ENCODE measurements at regions not wholly inside any gene's neighbourhood (a gene's known extent, or its start where the extent isn't known, plus 50 kb on each side); places are given as distances from the start of the nearest gene placed in this dataset.
"Not testable (repeated sequence)": the region's sequence is repeated elsewhere in the genome, so short reads cannot be mapped to it uniquely, and the experiment has no call there.

DNA sequence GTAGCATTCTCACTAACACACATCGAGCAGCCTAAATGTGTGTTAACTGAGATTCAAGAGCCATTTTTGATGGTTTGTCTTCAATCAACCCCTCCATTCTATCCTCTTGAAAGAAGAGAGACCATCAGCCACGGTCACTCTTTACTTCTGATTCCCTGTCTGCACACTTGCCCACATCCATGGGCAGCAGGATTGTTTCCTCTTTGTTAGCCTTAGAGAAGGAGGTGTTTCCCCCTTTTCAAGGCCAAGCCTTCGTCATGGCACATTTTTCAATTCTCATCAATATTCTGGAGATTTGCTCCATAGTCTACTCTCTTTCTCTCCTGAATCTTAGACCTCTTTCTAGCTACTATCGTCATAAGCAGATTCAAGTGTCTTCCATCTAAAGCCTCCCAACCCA, 522.4 kb upstream of the NAALADL2 start:
- DNase-seq: no peak

GRCh38 chr3:174337227-174337626, 521.9 kb upstream of the NAALADL2 start:
- DNase-seq: no peak

- no peak for DNase-seq
Measured at GRCh38 chr3:174340624-174341587, 518.2 kb upstream of the NAALADL2 start.

DNA sequence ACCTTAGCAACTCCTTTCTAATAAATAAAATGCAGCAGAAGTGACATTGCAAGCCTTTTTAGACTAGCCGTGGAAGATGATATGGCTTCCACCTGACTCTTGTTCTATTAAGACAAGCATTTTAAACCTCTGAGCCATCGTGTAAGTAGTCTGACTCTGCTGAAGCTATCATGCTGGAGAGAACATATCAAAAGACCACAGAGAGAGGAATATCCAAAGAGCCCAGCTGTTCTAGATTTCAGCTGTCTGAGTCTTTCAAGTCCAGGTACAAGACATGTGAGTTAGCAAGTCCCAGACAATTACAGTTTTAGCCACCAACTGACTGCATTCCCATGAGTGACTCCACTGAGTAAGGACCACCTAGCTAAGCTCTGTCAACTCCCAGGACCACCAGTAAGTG, 517.0 kb upstream of the NAALADL2 start:
- DNase-seq: no peak

DNA sequence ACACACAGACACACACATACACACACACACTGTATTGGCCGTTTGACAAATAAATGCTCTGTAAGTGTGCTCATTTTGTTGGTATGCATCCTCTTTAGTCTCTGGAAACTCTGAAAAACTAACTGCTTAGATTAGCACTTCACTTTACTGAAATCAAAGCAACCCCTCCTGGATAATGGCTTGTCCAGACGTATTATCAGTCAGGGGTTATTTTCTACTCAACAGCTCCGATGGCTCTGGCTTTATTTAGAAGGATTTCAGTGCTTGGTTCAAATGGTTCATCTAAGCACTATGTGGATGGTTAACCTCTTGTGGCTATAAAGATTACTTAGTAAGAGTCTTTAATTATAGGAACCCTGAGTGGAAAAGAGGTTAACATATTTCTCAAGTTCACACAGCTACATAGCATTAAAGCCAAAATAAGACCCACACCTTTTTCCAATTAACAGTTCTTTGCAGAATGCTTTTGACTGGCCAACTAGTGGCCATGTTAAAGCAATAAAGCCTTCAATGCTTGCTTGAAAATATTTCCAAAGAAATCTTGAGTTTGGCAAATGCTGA, 516.1 kb upstream of the NAALADL2 start:
- no peak for DNase-seq

DNA sequence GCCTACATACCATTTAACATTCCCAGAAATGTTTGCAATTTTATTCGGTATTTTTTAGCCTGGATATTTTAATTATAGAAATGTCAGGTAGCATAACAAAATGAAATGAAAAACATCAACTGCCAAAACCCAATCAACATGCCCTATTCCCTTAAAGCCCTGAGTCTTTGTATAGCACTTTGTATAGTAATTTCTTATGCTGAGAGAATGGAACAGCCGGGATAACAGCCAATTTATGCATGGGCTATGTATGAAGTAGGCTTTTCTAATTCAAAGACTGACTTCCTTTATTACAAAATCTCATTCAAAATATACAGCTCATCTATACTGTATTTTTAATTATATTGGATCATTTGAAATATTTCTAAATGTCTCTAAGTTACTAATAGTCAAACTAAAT, 513.0 kb upstream of the NAALADL2 start:
- DNase-seq: no peak

DNA sequence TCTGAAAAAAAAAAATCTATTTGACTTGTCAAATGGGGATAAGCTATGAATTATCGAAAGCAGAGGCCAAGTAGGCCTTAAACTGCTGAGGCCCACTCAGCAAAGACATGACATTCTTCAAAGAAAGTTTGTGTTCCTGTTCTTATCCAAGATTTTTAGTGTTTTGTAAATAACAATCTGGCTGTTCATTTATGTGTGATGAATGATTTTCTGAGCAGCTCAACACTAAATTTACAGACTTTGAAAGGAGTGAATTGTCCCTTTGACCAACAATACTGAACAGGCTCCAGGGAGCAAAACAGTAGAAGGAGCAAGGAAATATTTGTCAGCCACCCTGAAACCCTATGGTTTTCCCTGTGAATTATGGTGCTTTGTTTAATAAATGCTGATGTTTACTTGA, 512.6 kb upstream of the NAALADL2 start:
- no peak for DNase-seq

DNA sequence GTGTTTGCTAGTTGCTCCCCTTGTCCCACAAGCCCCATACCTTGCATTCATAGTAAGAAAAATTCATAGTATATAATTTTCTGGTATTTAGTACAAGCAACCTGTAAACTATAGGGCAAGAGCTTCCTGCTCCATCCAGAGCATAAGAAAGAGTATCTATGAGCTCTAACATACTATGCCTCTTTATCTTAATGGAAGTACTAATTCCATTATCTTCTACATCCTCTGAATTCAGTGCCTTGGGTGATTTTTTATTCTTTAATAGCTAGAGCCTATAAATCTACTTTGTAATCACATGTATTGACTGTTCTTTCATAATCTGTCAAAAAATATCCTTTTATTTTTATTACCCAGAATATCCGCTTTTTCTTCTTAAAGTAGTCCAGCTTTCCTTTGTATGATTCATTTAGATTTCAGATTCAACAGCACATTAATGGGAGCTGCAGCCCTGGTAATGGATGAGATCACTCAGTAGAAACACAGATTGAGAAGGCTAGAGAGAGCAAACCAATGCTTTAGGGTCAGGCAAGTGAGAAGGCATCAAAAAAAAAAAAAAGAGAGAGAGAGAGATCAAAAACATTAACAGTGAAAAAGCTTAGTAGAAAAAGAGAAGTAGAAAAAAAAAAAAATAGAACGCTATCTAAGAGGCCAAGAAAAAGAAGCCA, 511.5 kb upstream of the NAALADL2 start:
- DNase-seq: no peak

DNA sequence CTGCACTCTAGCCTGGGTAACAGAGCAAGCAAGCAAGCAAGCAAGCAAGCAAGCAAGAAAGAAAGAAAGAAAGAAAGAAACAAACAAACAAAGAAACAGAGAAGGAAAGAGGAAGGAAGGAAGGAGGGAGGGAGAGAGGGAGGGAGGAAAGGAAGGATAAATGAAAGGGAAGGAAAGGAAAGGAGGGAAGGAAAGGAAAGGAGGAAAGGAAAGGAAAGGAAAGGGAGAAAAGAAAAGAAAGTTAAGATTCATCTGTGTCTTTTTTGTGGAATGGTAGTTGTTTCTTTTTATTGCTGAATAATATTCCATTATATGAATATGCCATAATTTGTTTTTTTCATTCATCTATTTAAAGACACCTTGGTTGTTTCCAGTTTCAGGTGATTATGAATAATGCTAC, 506.9 kb upstream of the NAALADL2 start:
- no peak for DNase-seq

DNA sequence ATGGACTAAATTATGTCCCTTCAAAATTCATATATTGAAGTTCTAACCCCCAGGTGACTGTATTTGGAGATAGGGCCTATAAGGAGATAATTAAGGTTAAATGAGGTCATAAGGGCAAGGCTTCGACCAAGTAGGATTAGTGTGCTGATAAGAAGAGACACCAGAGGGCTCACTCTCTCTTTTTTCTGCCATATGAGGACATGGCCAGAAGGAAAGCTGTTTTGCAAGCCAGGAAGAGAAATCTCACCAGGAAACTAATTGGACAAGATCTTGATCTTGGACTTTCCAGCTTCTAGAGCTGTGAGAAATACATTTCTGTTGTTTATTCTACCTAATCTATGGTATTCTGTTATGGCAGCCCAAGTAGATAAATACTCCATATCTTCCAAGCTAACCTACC, 503.6 kb upstream of the NAALADL2 start:
- peak; percentile 36 for DNase-seq

- DNase-seq: no peak
Measured at GRCh38 chr3:174356596-174356995, 502.5 kb upstream of the NAALADL2 start.

DNA sequence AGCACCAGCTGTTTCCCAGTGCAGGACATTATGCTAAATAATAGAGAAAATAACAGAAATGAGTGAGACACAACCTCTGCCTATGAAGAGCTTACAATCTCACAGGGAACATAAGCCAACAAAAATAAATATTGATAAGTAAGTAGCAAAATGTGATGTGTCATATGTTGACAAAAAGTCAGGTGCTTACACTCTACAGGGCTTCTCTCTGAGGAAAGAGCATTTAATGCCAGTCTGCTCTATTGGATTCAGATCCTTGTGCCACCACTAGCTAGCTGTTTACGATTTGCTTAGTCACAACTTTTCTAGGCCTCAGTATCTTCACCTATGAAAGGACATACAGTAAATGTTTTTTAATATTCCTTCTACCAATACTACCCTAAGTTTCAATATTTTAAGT, 500.9 kb upstream of the NAALADL2 start:
- no peak for DNase-seq

DNA sequence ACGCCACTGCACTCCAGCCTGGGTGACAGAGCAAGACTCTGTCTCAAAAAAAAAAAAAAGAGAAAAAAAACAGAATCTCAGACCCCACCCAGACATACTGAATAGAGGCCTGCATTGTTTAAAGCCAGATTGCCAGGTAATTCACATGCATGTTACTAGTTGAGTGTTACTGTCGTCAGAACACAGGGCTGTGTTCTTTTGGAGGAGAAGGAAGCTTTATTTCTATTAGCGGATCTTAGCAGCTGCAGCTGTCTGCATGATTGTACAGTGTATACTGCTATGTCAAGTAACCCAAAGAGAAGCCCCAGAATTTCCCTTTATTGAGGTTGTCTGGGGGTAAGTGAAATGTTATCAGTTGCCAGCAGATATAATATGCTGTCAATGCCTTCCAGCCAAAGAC, 496.6 kb upstream of the NAALADL2 start:
- DNase-seq: no peak

DNA sequence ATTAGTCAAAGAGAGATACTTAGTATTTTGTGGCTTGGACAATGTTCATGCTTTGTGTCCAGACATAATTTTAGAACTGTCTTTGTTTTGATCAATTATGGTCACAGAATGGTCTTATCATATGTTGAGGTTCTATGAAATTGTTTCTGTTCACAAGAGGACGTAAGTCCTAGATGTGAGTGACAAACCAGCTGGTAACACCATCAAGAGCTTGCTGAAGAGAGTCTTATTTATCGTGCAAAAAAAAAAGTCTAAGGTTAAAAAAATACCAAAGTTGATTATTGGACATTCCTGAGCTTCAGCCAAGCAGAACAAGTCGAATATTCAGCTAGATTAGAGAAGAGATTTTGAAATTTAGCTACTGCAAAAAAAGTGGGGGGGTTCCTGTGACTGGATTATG, 495.9 kb upstream of the NAALADL2 start:
- no peak for DNase-seq

DNA sequence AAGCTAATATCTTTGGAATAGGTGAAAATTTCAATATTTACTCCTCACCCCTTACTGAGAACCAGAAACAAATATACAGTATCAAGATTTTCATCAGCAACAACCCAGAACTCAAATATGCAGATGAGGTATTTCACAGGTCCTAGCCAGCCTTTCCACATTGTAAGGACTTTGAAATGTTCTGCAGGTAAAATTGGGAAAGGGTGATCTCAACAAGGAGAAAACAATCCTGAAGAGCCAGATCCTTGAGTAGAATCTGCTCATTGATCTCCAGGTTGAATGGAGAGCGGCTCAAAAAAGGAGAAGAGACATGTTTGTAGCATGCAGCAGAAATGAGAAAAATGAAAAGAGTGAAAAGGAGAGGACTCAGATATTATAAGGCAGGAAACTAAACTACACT, 493.3 kb upstream of the NAALADL2 start:
- no peak for DNase-seq

DNA sequence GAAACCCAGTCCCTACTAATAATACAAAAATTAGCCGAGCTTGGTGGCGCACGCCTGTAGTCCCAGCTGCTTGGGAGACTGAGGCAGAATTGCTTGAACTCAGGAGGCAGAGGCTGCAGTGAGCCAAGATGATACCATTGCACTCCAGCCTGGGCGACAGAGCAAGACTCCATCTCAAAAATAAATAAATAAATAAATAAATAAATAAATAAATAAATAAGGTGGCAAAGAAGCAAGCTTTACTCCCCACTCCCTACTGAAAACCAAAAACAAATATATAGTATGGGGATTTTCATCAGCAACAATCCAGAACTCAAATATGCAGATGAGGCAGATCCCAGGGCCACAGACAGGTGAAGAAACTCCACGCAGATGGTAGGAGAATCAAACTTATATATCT, 492.2 kb upstream of the NAALADL2 start:
- not testable (repeated sequence) for DNase-seq

DNA sequence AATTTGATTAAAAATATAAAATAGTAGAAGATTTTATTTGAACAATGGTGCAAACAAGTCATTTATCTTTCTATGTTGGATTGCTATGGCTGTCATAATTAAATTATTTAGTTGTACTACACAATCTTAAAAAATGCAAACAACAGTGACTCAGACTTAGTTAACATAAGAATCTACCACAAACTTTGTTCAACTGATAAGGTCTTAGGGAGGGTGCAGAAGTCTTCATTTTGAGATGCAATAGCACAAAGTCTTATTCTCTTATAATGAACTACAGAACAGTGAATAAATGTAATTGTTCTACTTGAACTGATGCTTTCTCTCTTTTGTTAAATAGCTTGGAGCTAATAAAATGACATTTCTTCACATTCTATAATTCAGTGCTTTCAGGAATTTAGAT, 482.8 kb upstream of the NAALADL2 start:
- no peak for DNase-seq

DNA sequence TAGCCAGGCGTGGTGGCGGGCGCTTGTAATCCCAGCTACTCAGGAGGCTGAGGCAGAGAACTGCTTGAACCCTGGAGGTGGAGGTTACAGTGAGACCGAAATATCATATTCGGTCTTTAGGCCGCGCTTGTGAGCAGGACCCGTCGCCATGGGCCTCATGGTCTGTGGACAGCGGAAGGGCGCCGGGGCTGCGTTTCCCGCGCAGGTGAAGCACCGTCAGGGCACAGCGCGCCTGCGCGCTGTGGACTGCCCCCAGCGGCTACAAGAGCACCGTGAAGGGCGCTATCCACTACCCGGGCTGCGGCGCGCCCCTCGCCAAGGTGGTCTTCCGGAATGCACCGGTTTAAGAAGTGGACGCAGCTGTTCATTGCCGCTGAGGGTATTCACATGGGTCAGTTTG, 482.0 kb upstream of the NAALADL2 start:
- DNase-seq: no peak

GRCh38 chr3:174377684-174378083, 481.4 kb upstream of the NAALADL2 start:
- DNase-seq: no peak

- DNase-seq: no peak
Measured at GRCh38 chr3:174382878-174383277, 476.3 kb upstream of the NAALADL2 start.

DNA sequence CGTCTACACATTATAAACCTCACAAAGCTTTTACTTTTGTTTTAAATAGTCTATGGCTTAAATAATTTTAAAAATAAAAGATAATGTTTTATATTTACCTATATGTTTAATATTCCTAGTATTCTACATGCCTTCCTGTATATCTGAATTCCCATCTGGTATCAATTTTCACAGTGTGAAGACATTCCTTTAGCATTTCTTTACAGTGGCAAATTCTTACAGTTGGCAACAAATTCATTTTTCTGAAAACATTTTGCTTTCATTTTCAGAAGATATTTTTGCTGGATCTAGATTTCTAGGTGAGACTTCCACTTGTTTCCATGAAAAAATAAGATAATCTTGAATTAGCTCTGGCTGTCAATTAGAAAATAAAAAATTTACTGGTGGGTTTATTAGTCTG, 471.4 kb upstream of the NAALADL2 start:
- no peak for DNase-seq

DNA sequence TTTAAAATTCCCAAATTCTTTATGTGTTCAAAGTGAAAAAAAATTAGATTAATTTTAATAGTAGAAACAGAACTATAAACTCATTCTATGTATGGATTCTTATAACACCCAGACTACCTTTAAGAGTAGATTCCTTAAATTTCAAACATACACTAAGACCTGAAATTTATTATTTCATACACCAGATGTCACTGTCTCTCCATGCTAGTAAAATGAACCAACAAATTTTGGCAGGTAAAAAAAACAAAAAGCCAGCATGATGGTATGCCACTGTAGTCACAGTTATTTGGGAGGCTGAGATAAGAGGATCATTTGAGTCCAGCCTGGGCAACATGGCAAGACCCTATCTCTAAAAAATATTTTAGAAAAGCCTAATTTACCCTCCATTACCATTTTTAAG, 461.3 kb upstream of the NAALADL2 start:
- peak; percentile 8 for DNase-seq

DNA sequence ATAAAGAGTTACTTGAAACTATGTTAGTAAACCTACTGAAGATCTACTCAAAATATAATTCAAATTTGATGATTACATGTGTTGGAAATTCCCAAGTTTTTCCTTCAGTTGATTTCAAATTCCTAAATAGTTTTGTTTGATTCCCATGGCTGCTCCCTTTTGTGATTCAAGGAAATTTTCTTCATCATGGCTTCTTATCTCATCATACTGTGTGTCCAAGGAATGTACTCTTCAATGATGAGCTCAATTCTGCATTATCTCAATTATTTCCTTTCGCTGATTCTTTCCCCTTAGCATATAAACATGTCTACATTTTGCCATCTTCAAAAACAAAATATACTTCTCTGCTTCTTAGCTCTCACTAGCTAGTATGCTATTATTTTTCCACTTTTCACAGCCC, 460.4 kb upstream of the NAALADL2 start:
- DNase-seq: no peak

GRCh38 chr3:174403831-174404230, 455.3 kb upstream of the NAALADL2 start:
- DNase-seq: no peak

Measured in kidney glomerular epithelial cell (primary cell).